ENCODE measurements at regions not wholly inside any gene's neighbourhood (a gene's known extent, or its start where the extent isn't known, plus 50 kb on each side); places are given as distances from the start of the nearest gene placed in this dataset.

DNA sequence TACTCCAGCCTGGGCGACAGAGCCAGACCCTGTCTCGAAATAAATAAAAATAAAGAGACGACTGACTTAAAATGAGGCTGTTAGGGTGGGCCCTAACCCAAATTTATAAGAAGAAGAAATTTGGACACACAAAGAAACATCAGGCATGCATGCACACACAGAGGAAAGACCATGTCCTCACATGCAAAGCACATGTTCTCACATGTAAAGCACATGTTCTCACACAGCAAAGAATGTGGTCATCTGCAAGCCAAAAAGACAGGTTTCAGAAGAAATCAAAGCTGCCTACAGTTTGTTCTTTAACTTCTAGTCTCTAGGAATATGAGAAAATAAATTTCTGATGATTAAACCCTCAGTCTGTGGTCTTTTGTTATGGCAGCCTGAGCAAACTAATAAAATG, 132.3 kb upstream of the CRIM1 start:
- TF ChIP-seq, protein P1, sequence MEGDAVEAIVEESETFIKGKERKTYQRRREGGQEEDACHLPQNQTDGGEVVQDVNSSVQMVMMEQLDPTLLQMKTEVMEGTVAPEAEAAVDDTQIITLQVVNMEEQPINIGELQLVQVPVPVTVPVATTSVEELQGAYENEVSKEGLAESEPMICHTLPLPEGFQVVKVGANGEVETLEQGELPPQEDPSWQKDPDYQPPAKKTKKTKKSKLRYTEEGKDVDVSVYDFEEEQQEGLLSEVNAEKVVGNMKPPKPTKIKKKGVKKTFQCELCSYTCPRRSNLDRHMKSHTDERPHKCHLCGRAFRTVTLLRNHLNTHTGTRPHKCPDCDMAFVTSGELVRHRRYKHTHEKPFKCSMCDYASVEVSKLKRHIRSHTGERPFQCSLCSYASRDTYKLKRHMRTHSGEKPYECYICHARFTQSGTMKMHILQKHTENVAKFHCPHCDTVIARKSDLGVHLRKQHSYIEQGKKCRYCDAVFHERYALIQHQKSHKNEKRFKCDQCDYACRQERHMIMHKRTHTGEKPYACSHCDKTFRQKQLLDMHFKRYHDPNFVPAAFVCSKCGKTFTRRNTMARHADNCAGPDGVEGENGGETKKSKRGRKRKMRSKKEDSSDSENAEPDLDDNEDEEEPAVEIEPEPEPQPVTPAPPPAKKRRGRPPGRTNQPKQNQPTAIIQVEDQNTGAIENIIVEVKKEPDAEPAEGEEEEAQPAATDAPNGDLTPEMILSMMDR (IDR thresholded peaks at IDR 0.05), result no peak
- TF ChIP-seq POLR2A (IDR thresholded peaks at IDR 0.05), result no peak

All from uterus (tissue), 2 donors.